Inferior parietal cortex (tissue), 1 donor: ENCODE measurements at regions not wholly inside any gene's neighbourhood (a gene's known extent, or its start where the extent isn't known, plus 50 kb on each side); places are given as distances from the start of the nearest gene placed in this dataset.

ENCODE experiments used
- DNase-seq: peaks from one replicate; pipeline ENCODE4 v3.0.0-alpha.2; 2016; ENCODE audit errors: extremely low spot score

- no peak for DNase-seq
These were observed 193.2 kb upstream of the RFC3 start for GRCh38 chr13:33624740-33625139.

GRCh38 chr13:33626407-33626806, 191.5 kb upstream of the RFC3 start:
- DNase-seq = no peak

- DNase-seq = no peak
These were observed 189.3 kb upstream of the RFC3 start for GRCh38 chr13:33628662-33629061.

GRCh38 chr13:33629605-33630360, 188.2 kb upstream of the RFC3 start:
- no peak for DNase-seq

GRCh38 chr13:33633701-33634545, 184.0 kb upstream of the RFC3 start:
- DNase-seq = peak; percentile 62

GRCh38 chr13:33634546-33634982, 183.4 kb upstream of the RFC3 start:
- no peak for DNase-seq

- no peak for DNase-seq
These were observed 181.7 kb upstream of the RFC3 start for GRCh38 chr13:33636243-33636642.

- DNase-seq = no peak
These were observed 180.8 kb upstream of the RFC3 start for GRCh38 chr13:33636955-33637670.

GRCh38 chr13:33637978-33638743, 179.8 kb upstream of the RFC3 start:
- no peak for DNase-seq

GRCh38 chr13:33639158-33639557, 178.8 kb upstream of the RFC3 start:
- no peak for DNase-seq

GRCh38 chr13:33639626-33640080, 178.3 kb upstream of the RFC3 start:
- DNase-seq = no peak

- DNase-seq = no peak
These were observed 177.1 kb upstream of the RFC3 start for GRCh38 chr13:33640832-33641231.

- no peak for DNase-seq
These were observed 175.4 kb upstream of the RFC3 start for GRCh38 chr13:33642374-33643065.

GRCh38 chr13:33644581-33645543, 173.1 kb upstream of the RFC3 start:
- DNase-seq = no peak

GRCh38 chr13:33645591-33646554, 172.1 kb upstream of the RFC3 start:
- no peak for DNase-seq

- no peak for DNase-seq
These were observed 168.6 kb upstream of the RFC3 start for GRCh38 chr13:33649212-33649878.

- no peak for DNase-seq
These were observed 166.2 kb upstream of the RFC3 start for GRCh38 chr13:33651766-33652165.

- DNase-seq = no peak
These were observed 160.7 kb upstream of the RFC3 start for GRCh38 chr13:33657274-33657673.
